CD14-positive monocyte (primary cell): ENCODE measurements at regions not wholly inside any gene's neighbourhood (a gene's known extent, or its start where the extent isn't known, plus 50 kb on each side); places are given as distances from the start of the nearest gene placed in this dataset.

ENCODE experiments used
- DNase-seq, 3 donors: peaks; one replicate each; pipeline ENCODE4 v3.0.0-alpha.2; 2011 to 2022
- H2AFZ ChIP-seq: 2 replicates; pipeline ENCODE4 v1.6.0; 2012; ENCODE audit warnings: mild to moderate bottlenecking, low read depth, low read length, inconsistent platforms; ENCODE audit not compliant: insufficient read depth, poor library complexity, severe bottlenecking
- H3K27ac ChIP-seq, 2 donors: 1 replicate in 1 of 2; 2 replicates in 1 of 2; pipeline ENCODE4 v1.5.1; 2012 to 2013; ENCODE audit warnings: low read length in 2 of 2, control low read depth in 1 of 2, inconsistent platforms in 1 of 2, low read depth in 1 of 2, mild to moderate bottlenecking in 1 of 2
- H3K27me3 ChIP-seq, 2 donors: one replicate each; pipeline versions ENCODE4 v1.6.0 to v1.6.1; 2011 to 2013; ENCODE audit warnings: low read length in 2 of 2; ENCODE audit not compliant: control insufficient read depth in 2 of 2, insufficient read depth in 2 of 2
- H3K36me3 ChIP-seq, 2 donors: replicated peaks in 1 of 2; 1 replicate in 1 of 2; 2 replicates in 1 of 2; pipeline versions ENCODE4 v1.5.1 to v1.6.1; 2012 to 2013; ENCODE audit warnings: low read length in 2 of 2, control low read depth in 1 of 2, inconsistent platforms in 1 of 2, mild to moderate bottlenecking in 1 of 2; ENCODE audit not compliant: insufficient read depth in 2 of 2, control insufficient read depth in 1 of 2
- H3K4me1 ChIP-seq, 2 donors: 1 replicate in 1 of 2; 2 replicates in 1 of 2; pipeline versions ENCODE4 v1.5.1 to v1.6.1; 2012 to 2013; ENCODE audit warnings: low read length in 2 of 2, control low read depth in 1 of 2, inconsistent platforms in 1 of 2, mild to moderate bottlenecking in 1 of 2, moderate library complexity in 1 of 2; ENCODE audit not compliant: insufficient read depth in 2 of 2, control insufficient read depth in 1 of 2
- H3K4me2 ChIP-seq: replicated peaks from 2 replicates; pipeline ENCODE3; 2012; ENCODE audit warnings: low read length, moderate library complexity, mild to moderate bottlenecking; ENCODE audit not compliant: poor library complexity, severe bottlenecking; ENCODE audit errors: extremely low read depth
- H3K4me3 ChIP-seq, 3 experiments: fragments of 200-600 bp in 1 of 3; sonication (generic) in 1 of 3; replicated peaks in 1 of 3; 1 replicate in 2 of 3; 2 replicates in 1 of 3; pipeline ENCODE4 v1.5.1; 2011 to 2013; ENCODE audit warnings: low read length in 3 of 3, mild to moderate bottlenecking in 3 of 3, control low read depth in 2 of 3, low read depth in 2 of 3, inconsistent platforms in 1 of 3, moderate library complexity in 1 of 3
- H3K79me2 ChIP-seq: 2 replicates; pipeline ENCODE4 v1.6.0; 2012; ENCODE audit warnings: mild to moderate bottlenecking, control low read depth, inconsistent platforms, low read length, moderate library complexity; ENCODE audit not compliant: insufficient read depth
- H3K9ac ChIP-seq: 2 replicates; pipeline ENCODE4 v1.6.0; 2017; ENCODE audit warnings: low read length, mild to moderate bottlenecking; ENCODE audit not compliant: insufficient read depth, poor library complexity, severe bottlenecking
- H3K9me3 ChIP-seq, 2 donors: replicated peaks in 1 of 2; 1 replicate in 1 of 2; 2 replicates in 1 of 2; pipeline versions ENCODE4 v1.5.1 to v1.6.1; 2012 to 2013; ENCODE audit warnings: low read length in 2 of 2, control low read depth in 1 of 2; ENCODE audit not compliant: control insufficient read depth in 1 of 2, insufficient read depth in 1 of 2
- H4K20me1 ChIP-seq: 2 replicates; pipeline ENCODE4 v1.6.0; 2012; ENCODE audit warnings: mild to moderate bottlenecking, low read length, control low read depth, moderate library complexity; ENCODE audit not compliant: insufficient read depth
- H3K27ac Mint-ChIP-seq, 7 donors: one replicate each; pipeline ENCODE4 v1.8.0; 2020; ENCODE audit warnings: mild to moderate bottlenecking in 7 of 7, mixed read lengths in 7 of 7, moderate library complexity in 6 of 7, inconsistent platforms in 2 of 7
- H3K27me3 Mint-ChIP-seq, 3 donors: one replicate each; pipeline ENCODE4 v1.8.0; 2021 to 2022; ENCODE audit warnings: low read depth in 3 of 3, mild to moderate bottlenecking in 3 of 3, mixed read lengths in 3 of 3, moderate library complexity in 3 of 3, inconsistent platforms in 1 of 3
- H3K36me3 Mint-ChIP-seq, 2 donors: one replicate each; pipeline ENCODE4 v1.8.0; 2020; ENCODE audit warnings: mixed read lengths in 2 of 2, inconsistent platforms in 1 of 2, mild to moderate bottlenecking in 1 of 2
- H3K4me1 Mint-ChIP-seq: one replicate; pipeline ENCODE4 v1.8.0; 2020; ENCODE audit warnings: mild to moderate bottlenecking, mixed read lengths
- H3K4me3 Mint-ChIP-seq, 2 donors: one replicate each; pipeline ENCODE4 v1.8.0; 2020; ENCODE audit warnings: mild to moderate bottlenecking in 2 of 2, mixed read lengths in 2 of 2, moderate library complexity in 1 of 2
- H3K9me3 Mint-ChIP-seq, 7 donors: one replicate each; pipeline ENCODE4 v1.8.0; 2020 to 2022; ENCODE audit warnings: mixed read lengths in 7 of 7, mild to moderate bottlenecking in 6 of 7, moderate library complexity in 6 of 7, inconsistent platforms in 2 of 7
- CTCF ChIP-seq: fragments of 200-600 bp; IDR thresholded peaks from one replicate; pipeline ENCODE4 v1.8.0; 2022; ENCODE audit warnings: antibody characterized with exemption, mild to moderate bottlenecking
- WGBS: methylation state at CpG from one replicate; pipeline ENCODE4 v1.1.5; 2013; ENCODE audit warnings: missing lambda C conversion rate; ENCODE audit not compliant: insufficient coverage; 5-methylcytosine and 5-hydroxymethylcytosine counted together
- intact Hi-C, 2 donors: fragments of 100-400 bp; cut with micrococcal nuclease; formaldehyde crosslinking; loops; one replicate each; pipeline versions ENCODE4 v1.15.0 to v1.15.1; 2023

DNA sequence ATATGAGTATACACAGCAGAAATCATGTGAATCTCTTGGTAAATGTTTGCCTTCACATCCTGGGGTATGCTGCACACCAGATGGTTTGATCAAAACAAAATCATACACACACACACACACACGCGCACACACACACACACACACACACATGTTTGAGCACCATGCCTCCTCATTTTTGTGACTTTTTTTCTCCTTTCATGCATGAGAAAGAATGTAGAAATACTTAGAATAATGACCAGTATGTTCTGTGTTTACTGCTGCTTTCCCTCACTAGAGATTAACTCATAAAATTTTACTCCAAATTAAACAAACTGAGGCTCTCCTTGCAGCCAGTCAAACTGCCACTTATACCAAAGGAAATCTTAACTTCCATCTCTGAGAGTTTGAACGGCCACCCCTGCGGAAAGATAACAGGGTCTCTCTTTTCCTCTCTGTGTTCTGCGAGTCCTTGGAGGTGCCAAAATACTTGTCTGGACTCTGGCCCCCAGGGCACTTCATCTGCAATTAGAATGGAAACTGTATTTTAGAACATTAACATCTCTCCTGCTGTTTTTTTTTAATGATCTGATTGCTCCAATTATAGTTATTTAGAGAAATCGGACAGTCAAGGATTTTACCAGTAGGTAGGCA lies 320.8 kb upstream of the NFE2L3 start:
- WGBS, result 86% methylated on average over 2 of the region's 6 CpGs
- Mint-ChIP-seq H3K4me3 (no peak overlapping the region), H3K36me3 (no peaks in the 10 kb centered on the region), H3K27me3 (peaks cover 2 to 13% (median 7%) of the 10 kb centered on the region in 3 donors), H3K9me3 (peaks cover 0 to 4% (median 1%) of the 10 kb centered on the region in 7 donors), H3K4me1 (no peaks in the 10 kb centered on the region), H3K27ac (no peak overlapping the region)
- H3K4me1 ChIP-seq, result no peaks in the 10 kb centered on the region
- no peaks in the 10 kb centered on the region for H3K79me2 ChIP-seq
- intact Hi-C loops, result no loop called here
- H2AFZ ChIP-seq, result no peak overlapping the region
- H3K9me3 ChIP-seq, result no peaks in the 10 kb centered on the region
- no peak overlapping the region for H3K4me2 ChIP-seq
- H3K36me3 ChIP-seq, result no peaks in the 10 kb centered on the region
- H3K9ac ChIP-seq, result no peak overlapping the region
- TF ChIP-seq CTCF, result no peak
- H3K27me3 ChIP-seq, result peaks cover 0 to 2% of the 10 kb centered on the region in 2 donors
- no peak for DNase-seq
- no peaks in the 10 kb centered on the region for H4K20me1 ChIP-seq
- H3K27ac ChIP-seq, result no peak overlapping the region
- H3K4me3 ChIP-seq, result no peak overlapping the region

- peaks cover 4 to 7% (median 7%) of the 10 kb centered on the region in 3 donors for H3K27me3 Mint-ChIP-seq
- TF ChIP-seq CTCF, result no peak
- H3K27ac ChIP-seq, result no peak overlapping the region
- peaks cover 0 to 3% (median 0%) of the 10 kb centered on the region in 7 donors for H3K9me3 Mint-ChIP-seq
- H3K79me2 ChIP-seq, result no peaks in the 10 kb centered on the region
- H3K4me1 Mint-ChIP-seq, result no peaks in the 10 kb centered on the region
- no peaks in the 10 kb centered on the region for H3K36me3 Mint-ChIP-seq
- H3K4me3 ChIP-seq, result no peak overlapping the region
- H4K20me1 ChIP-seq, result no peaks in the 10 kb centered on the region
- no peaks in the 10 kb centered on the region for H3K9me3 ChIP-seq
- no peak overlapping the region for H3K4me3 Mint-ChIP-seq
- H3K9ac ChIP-seq, result no peak overlapping the region
- WGBS, result 96% methylated on average over 4 of the region's 8 CpGs
- H3K27me3 ChIP-seq, result peaks cover 0 to 2% of the 10 kb centered on the region in 2 donors
- intact Hi-C loops, result no loop called here
- H3K4me2 ChIP-seq, result no peak overlapping the region
- no peak overlapping the region for H2AFZ ChIP-seq
- no peaks in the 10 kb centered on the region for H3K4me1 ChIP-seq
- DNase-seq, result no peak
- no peaks in the 10 kb centered on the region for H3K36me3 ChIP-seq
- H3K27ac Mint-ChIP-seq, result no peak overlapping the region
Observed at GRCh38 chr7:25831831-25832411, 320.1 kb upstream of the NFE2L3 start.
